Thyroid gland (tissue), 4 donors: ENCODE measurements at regions not wholly inside any gene's neighbourhood (a gene's known extent, or its start where the extent isn't known, plus 50 kb on each side); places are given as distances from the start of the nearest gene placed in this dataset.
A peak's percentile ranks its signal among the peaks of the same experiment; 100 is the strongest.

ENCODE experiments used
- DNase-seq, 2 donors: peaks; one replicate each; pipeline ENCODE4 v3.0.0-alpha.2; 2019
- H3K27ac ChIP-seq, 3 donors: fragments of 200-600 bp; sonication (generic); 1 replicate in 2 of 3; 2 replicates in 1 of 3; pipeline ENCODE4 v1.5.1; 2016 to 2019; ENCODE audit warnings: mild to moderate bottlenecking in 1 of 3, moderate library complexity in 1 of 3
- H3K27me3 ChIP-seq: fragments of 200-600 bp; sonication (generic); one replicate; pipeline ENCODE4 v1.5.1; 2019
- H3K36me3 ChIP-seq, 2 donors: fragments of 200-600 bp; sonication (generic); one replicate each; pipeline ENCODE4 v1.5.1; 2016 to 2019
- H3K4me1 ChIP-seq, 2 donors: fragments of 200-600 bp; sonication (generic); one replicate each; pipeline ENCODE4 v1.5.1; 2017 to 2019
- H3K4me3 ChIP-seq, 3 donors: fragments of 200-600 bp; sonication (generic); replicated peaks in 1 of 3; 1 replicate in 2 of 3; 2 replicates in 1 of 3; pipeline ENCODE4 v1.5.1; 2016; ENCODE audit warnings: mild to moderate bottlenecking in 1 of 3
- H3K9me3 ChIP-seq: fragments of 200-600 bp; sonication (generic); one replicate; pipeline ENCODE4 v1.5.1; 2017
- CTCF ChIP-seq, 6 experiments: fragments of 200-600 bp in 3 of 6; fragments of 450-650 bp in 3 of 6; sonication (generic) in 3 of 6; IDR thresholded peaks; one replicate each; pipeline ENCODE4 v1.5.1; 2016 to 2019; ENCODE audit warnings: antibody characterized with exemption in 6 of 6, mild to moderate bottlenecking in 2 of 6, inconsistent platforms in 1 of 6, moderate library complexity in 1 of 6
- POLR2A ChIP-seq, 2 donors: fragments of 450-650 bp; IDR thresholded peaks; one replicate each; pipeline ENCODE4 v1.6.1; 2017; ENCODE audit warnings: antibody characterized with exemption in 2 of 2, mild to moderate bottlenecking in 2 of 2, moderate library complexity in 1 of 2
- WGBS, 2 donors: methylation state at CpG; one replicate each; pipeline ENCODE4 v1.1.5; 2017; 5-methylcytosine and 5-hydroxymethylcytosine counted together
- intact Hi-C: fragments of 100-400 bp; cut with DNase I; formaldehyde crosslinking; loops from one replicate; pipeline ENCODE4 v1.15.1; 2023

DNA sequence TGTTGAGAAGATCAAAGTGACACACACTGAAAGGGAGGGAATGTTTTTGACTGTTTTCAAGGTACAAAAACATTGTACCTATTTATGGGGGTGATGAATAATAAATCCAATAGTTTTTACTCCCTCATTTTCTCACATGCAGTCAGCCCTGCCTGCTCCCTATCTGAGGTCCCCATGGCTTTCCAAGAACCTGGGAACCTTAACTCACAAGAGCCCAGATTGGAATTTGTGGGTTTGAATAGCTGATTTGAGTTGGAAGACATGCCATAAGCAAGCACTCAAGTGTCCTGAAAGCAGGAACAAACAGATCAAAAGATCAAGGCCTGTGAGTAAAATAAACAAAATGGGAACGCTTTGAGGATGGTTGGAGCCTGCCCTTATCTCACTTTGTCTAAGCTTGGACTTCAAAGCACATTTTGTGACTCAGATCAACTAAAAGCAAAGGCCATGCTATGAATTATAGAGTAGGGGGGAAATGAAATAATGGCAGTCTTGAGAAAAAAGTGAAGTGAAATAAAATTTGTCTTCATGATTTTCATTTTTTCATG is 136.6 kb downstream of the LYPLAL1 start:
- WGBS, 2 donors = 5 to 14% methylated on average over 1 of the region's 1 CpG
- no peaks in the 10 kb centered on the region for H3K4me1 ChIP-seq
- intact Hi-C loops = no loop called here
- no peaks in the 10 kb centered on the region for H3K36me3 ChIP-seq
- DNase-seq = no peak
- TF ChIP-seq CTCF (IDR thresholded peaks at IDR 0.05) (no peak), POLR2A (IDR thresholded peaks at IDR 0.05) (no peak)
- H3K9me3 ChIP-seq = peaks cover 2% of the 10 kb centered on the region
- H3K27ac ChIP-seq = no peak overlapping the region
- no peak overlapping the region for H3K4me3 ChIP-seq
- H3K27me3 ChIP-seq = no peaks in the 10 kb centered on the region

DNA sequence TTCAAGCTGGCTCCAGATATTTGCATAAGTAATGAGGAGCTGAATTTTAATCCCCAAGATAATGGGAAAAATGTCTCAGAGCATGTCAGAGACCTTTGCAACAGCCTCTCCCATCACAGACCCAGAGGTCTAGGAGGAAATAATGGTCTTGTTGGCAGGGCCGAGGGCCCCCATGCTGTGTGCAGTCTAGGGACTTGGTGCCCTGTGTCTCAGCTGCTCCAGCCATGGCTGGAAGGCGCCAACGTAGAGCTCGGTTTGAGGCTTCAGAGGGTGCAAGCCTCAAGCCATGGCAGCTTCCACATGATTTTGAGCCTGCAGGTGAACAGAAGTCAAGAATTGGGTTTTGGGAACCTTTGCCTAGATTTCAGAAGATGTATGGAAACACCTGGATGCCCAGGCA is 134.7 kb downstream of the LYPLAL1 start:
- Histone ChIP-seq H3K4me3 (no peak overlapping the region), H3K36me3 (no peaks in the 10 kb centered on the region), H3K27ac (no peak overlapping the region), H3K9me3 (no peaks in the 10 kb centered on the region), H3K4me1 (no peaks in the 10 kb centered on the region), H3K27me3 (no peaks in the 10 kb centered on the region)
- no peak for TF ChIP-seq CTCF (IDR thresholded peaks at IDR 0.05)
- TF ChIP-seq POLR2A (IDR thresholded peaks at IDR 0.05) = no peak
- intact Hi-C loops = no loop called here
- WGBS, 2 donors = 93 to 97% methylated on average over 3 to 4 of the region's 4 CpGs
- DNase-seq = no peak

- Histone ChIP-seq H3K4me1 (no peaks in the 10 kb centered on the region), H3K9me3 (no peaks in the 10 kb centered on the region), H3K27me3 (no peaks in the 10 kb centered on the region), H3K27ac (no peak overlapping the region), H3K36me3 (no peaks in the 10 kb centered on the region), H3K4me3 (no peak overlapping the region)
- no peak for TF ChIP-seq CTCF (IDR thresholded peaks at IDR 0.05)
- no peak for TF ChIP-seq POLR2A (IDR thresholded peaks at IDR 0.05)
- 74 to 76% methylated on average over 9 of the region's 9 CpGs for WGBS, 2 donors
- intact Hi-C loops = no loop called here
- DNase-seq = no peak
Observed at GRCh38 chr1:219304227-219305226, 130.8 kb downstream of the LYPLAL1 start.

DNA sequence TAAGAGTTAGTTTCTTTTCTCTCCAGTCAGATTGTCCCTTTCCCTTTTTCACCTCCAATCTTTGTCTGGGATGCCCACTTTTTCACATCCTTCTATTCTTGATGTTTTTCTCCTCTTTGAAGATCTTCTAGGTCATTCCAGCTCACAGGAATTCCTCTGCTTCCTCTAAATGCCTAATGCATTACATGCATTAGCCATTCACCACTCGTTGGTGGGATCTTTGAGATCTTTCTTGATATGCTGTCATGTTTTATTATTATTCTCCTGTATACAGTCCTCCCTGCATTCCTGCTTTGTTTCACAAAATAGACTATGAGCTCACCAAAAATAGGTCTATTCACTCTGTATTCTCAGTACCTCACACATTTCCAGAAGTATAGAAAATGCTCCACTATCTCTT is 129.0 kb downstream of the LYPLAL1 start:
- Histone ChIP-seq H3K27ac (no peak overlapping the region), H3K9me3 (no peaks in the 10 kb centered on the region), H3K27me3 (no peaks in the 10 kb centered on the region), H3K4me1 (peaks cover 11 to 15% of the 10 kb centered on the region in 2 donors), H3K4me3 (no peak overlapping the region), H3K36me3 (no peaks in the 10 kb centered on the region)
- DNase-seq = no peak
- TF ChIP-seq POLR2A (IDR thresholded peaks at IDR 0.05) (no peak), CTCF (IDR thresholded peaks at IDR 0.05) (no peak)
- WGBS, 2 donors = 72 to 81% methylated on average over 1 of the region's 1 CpG
- intact Hi-C loops = no loop called here

- Histone ChIP-seq H3K9me3 (no peaks in the 10 kb centered on the region), H3K27me3 (no peaks in the 10 kb centered on the region), H3K4me1 (peaks cover 19 to 20% of the 10 kb centered on the region in 2 donors), H3K27ac (peak overlapping the region in 1 of 3 donors; percentile 72), H3K4me3 (no peak overlapping the region), H3K36me3 (no peaks in the 10 kb centered on the region)
- DNase-seq = no peak
- WGBS, 2 donors = 87 to 93% methylated on average over 4 of the region's 4 CpGs
- TF ChIP-seq CTCF (IDR thresholded peaks at IDR 0.05) (no peak), POLR2A (IDR thresholded peaks at IDR 0.05) (no peak)
- intact Hi-C loops = no loop called here
Observed at GRCh38 chr1:219299420-219299819, 125.7 kb downstream of the LYPLAL1 start.
